22Rv1 (cell line): ENCODE measurements at regions not wholly inside any gene's neighbourhood (a gene's known extent, or its start where the extent isn't known, plus 50 kb on each side); places are given as distances from the start of the nearest gene placed in this dataset.

Experiments used
- H3K27ac ChIP-seq: fragments of 450-650 bp; 2 replicates; pipeline ENCODE4 v1.5.1; 2017
- ZFX ChIP-seq: fragments of 450-650 bp; IDR thresholded peaks from 2 replicates; pipeline ENCODE4 v1.6.1; 2017; ENCODE audit warnings: antibody characterized with exemption, borderline replicate concordance
- TF ChIP-seq, protein P1 (sequence below): fragments of 450-650 bp; IDR thresholded peaks from 2 replicates; pipeline ENCODE4 v1.5.1; 2017; ENCODE audit warnings: mild to moderate bottlenecking

GRCh38 chr9:84140535-84141101 lies 160.0 kb downstream of the RMI1 start:
- H3K27ac ChIP-seq: no peak overlapping the region
- no peak for TF ChIP-seq ZFX
- TF ChIP-seq, protein P1, sequence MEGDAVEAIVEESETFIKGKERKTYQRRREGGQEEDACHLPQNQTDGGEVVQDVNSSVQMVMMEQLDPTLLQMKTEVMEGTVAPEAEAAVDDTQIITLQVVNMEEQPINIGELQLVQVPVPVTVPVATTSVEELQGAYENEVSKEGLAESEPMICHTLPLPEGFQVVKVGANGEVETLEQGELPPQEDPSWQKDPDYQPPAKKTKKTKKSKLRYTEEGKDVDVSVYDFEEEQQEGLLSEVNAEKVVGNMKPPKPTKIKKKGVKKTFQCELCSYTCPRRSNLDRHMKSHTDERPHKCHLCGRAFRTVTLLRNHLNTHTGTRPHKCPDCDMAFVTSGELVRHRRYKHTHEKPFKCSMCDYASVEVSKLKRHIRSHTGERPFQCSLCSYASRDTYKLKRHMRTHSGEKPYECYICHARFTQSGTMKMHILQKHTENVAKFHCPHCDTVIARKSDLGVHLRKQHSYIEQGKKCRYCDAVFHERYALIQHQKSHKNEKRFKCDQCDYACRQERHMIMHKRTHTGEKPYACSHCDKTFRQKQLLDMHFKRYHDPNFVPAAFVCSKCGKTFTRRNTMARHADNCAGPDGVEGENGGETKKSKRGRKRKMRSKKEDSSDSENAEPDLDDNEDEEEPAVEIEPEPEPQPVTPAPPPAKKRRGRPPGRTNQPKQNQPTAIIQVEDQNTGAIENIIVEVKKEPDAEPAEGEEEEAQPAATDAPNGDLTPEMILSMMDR: no peak

DNA sequence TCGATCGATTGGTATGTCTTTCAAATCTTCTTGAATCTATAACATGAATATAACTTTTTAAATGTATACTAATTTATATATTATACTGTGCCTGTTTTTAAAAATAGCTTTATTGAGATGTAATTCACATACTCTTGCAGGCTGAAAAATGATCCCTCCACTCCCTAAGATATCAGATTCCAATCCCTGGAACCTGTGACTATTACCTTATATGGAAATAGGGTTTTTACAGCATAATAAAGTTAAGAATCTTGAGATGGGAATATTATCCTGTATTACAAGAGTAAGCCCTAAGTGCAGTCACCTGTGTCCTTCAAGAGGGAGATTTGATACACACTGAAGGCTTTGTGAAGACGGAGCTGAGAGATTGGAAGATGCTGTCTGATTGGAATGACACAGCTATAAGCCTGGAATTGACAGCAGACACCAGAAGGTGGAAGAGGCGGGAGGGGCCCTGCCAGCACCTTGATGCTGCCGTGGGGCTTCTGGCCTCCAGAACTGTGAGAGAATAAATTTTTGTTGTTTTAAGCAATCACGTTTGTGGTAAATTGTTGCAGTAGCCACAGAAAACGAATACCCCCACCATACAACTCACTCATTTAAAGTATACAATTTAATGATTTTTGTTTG lies 161.3 kb downstream of the RMI1 start:
- no peak overlapping the region for H3K27ac ChIP-seq
- TF ChIP-seq, protein P1: no peak
- TF ChIP-seq ZFX: no peak

DNA sequence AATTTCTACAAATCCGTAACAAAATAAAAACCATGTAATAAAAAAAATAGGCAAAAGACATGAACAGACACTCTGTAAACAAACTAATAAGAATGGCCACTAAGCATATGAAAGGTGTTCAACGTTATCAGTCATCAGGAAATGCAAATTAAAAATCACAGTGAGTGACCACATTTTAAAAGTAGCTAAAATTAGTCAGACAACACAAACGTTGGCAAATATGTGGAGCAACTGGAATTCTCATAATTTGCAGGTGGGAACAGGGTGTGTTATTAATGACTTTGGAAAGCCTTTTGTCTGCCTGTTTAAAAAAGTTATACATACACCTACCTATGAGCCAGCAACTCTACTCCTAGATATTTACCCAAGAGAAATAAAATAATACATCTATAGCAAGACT lies 164.4 kb downstream of the RMI1 start:
- TF ChIP-seq, protein P1: no peak
- TF ChIP-seq ZFX: no peak
- H3K27ac ChIP-seq: no peak overlapping the region

DNA sequence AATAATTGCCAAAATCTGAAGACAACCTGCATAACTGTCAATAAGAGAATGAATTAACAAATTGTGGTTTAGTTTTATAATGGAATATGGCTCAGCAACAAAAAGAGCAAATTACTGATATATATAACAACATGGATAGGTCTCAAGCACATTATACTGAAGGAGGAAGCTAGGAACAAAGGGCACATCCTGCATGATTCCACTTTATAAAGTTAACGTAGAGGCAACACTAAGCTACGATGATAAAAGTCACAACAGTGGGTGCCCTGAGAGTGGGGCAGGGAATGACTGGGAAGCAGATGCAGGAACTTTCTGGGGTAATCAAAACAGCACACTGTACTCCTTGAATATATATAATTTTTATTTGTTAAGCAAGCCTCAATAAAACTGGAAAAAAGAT lies 165.2 kb downstream of the RMI1 start:
- no peak overlapping the region for H3K27ac ChIP-seq
- no peak for TF ChIP-seq ZFX
- TF ChIP-seq, protein P1: no peak

GRCh38 chr9:84146893-84147710 lies 166.5 kb downstream of the RMI1 start:
- no peak overlapping the region for H3K27ac ChIP-seq
- TF ChIP-seq, protein P1: no peak
- TF ChIP-seq ZFX: no peak

DNA sequence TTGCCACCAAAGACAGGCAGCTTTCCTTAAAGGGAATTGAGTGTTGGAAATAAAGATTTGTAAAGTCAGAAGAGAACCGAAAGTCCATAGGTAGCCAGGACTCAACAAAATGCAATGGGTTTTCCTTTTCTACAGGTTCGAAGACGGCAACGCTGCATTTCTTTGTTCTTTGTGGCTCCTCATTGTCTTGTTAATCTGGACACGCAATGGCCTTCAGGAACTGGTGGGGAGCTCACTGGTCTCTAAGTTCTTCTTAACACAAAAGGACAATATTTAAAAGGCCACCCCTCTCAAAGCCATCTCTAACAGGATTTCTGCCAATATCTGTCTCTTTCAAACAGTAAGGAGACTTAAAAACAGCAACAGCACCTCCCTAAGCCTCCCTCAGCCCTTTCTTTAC lies 170.6 kb downstream of the RMI1 start:
- no peak overlapping the region for H3K27ac ChIP-seq
- TF ChIP-seq ZFX: no peak
- TF ChIP-seq, protein P1: no peak

- no peak for TF ChIP-seq ZFX
- TF ChIP-seq, protein P1: no peak
- H3K27ac ChIP-seq: no peak overlapping the region
These were observed 171.0 kb downstream of the RMI1 start for GRCh38 chr9:84151640-84152039.
